22Rv1 (cell line): ENCODE measurements at regions not wholly inside any gene's neighbourhood (a gene's known extent, or its start where the extent isn't known, plus 50 kb on each side); places are given as distances from the start of the nearest gene placed in this dataset.

Source experiments
- H3K27ac ChIP-seq: fragments of 450-650 bp; 2 replicates; pipeline ENCODE4 v1.5.1; 2017
- CTCF ChIP-seq: fragments of 450-650 bp; IDR thresholded peaks from 2 replicates; pipeline ENCODE4 v1.5.1; 2017; ENCODE audit warnings: mild to moderate bottlenecking
- ZFX ChIP-seq: fragments of 450-650 bp; IDR thresholded peaks from 2 replicates; pipeline ENCODE4 v1.6.1; 2017; ENCODE audit warnings: antibody characterized with exemption, borderline replicate concordance

GRCh38 chr2:53096351-53096750 lies 671.3 kb upstream of the CHAC2 start:
- no peak overlapping the region for H3K27ac ChIP-seq
- no peak for TF ChIP-seq ZFX
- no peak for TF ChIP-seq CTCF

GRCh38 chr2:53095664-53096063 lies 671.9 kb upstream of the CHAC2 start:
- no peak overlapping the region for H3K27ac ChIP-seq
- no peak for TF ChIP-seq CTCF
- no peak for TF ChIP-seq ZFX

- no peak overlapping the region for H3K27ac ChIP-seq
- TF ChIP-seq CTCF (no peak), ZFX (no peak)
These were observed 672.4 kb upstream of the CHAC2 start for GRCh38 chr2:53095227-53095626.

- TF ChIP-seq CTCF (no peak), ZFX (no peak)
- H3K27ac ChIP-seq: no peak overlapping the region
These were observed 674.2 kb upstream of the CHAC2 start for GRCh38 chr2:53093355-53093754.

GRCh38 chr2:53091183-53091582 lies 676.4 kb upstream of the CHAC2 start:
- H3K27ac ChIP-seq: no peak overlapping the region
- no peak for TF ChIP-seq CTCF

GRCh38 chr2:53087874-53088461 lies 679.6 kb upstream of the CHAC2 start:
- no peak overlapping the region for H3K27ac ChIP-seq
- TF ChIP-seq CTCF: no peak
- TF ChIP-seq ZFX: no peak

- TF ChIP-seq ZFX (no peak), CTCF (no peak)
- H3K27ac ChIP-seq: no peak overlapping the region
These were observed 680.2 kb upstream of the CHAC2 start for GRCh38 chr2:53087262-53087873.
